BLaER1 treated with 17β-estradiol and CSF1 and Interleukin-3, amounts not matched to agents 10 nM and 100 nM (cell line): ENCODE measurements at regions not wholly inside any gene's neighbourhood (a gene's known extent, or its start where the extent isn't known, plus 50 kb on each side); places are given as distances from the start of the nearest gene placed in this dataset.

Experiments
- H3K27ac ChIP-seq, 11 experiments: shearing (Covaris generic); formaldehyde crosslinking; 2 replicates each; pipeline ENCODE4 v1.8.1; 2022
- H3K27me3 ChIP-seq, 11 experiments: shearing (Covaris generic); formaldehyde crosslinking; 2 replicates each; pipeline ENCODE4 v1.8.1; 2022
- H3K36me3 ChIP-seq, 11 experiments: shearing (Covaris generic); formaldehyde crosslinking; 2 replicates each; pipeline ENCODE4 v1.8.1; 2022
- H3K4me1 ChIP-seq, 10 experiments: shearing (Covaris generic); formaldehyde crosslinking; 2 replicates each; pipeline ENCODE4 v1.8.1; 2022
- H3K4me2 ChIP-seq, 11 experiments: shearing (Covaris generic); formaldehyde crosslinking; 2 replicates each; pipeline ENCODE4 v1.8.1; 2022
- H3K4me3 ChIP-seq, 10 experiments: shearing (Covaris generic); formaldehyde crosslinking; 2 replicates each; pipeline ENCODE4 v1.8.1; 2022
- H3K9ac ChIP-seq, 11 experiments: shearing (Covaris generic); formaldehyde crosslinking; 2 replicates each; pipeline ENCODE4 v1.8.1; 2022
- H3K9me3 ChIP-seq, 11 experiments: shearing (Covaris generic); formaldehyde crosslinking; replicated peaks in 1 of 11; 2 replicates each; pipeline ENCODE4 v1.8.1; 2022
- H4K20me1 ChIP-seq, 11 experiments: shearing (Covaris generic); formaldehyde crosslinking; 2 replicates each; pipeline ENCODE4 v1.8.1; 2022
- Cebpa-rat ChIP-seq, 11 experiments: shearing (Covaris generic); IDR thresholded peaks; 2 replicates each; pipeline ENCODE4 v1.8.1; 2022

- Histone ChIP-seq H3K27ac (no peak overlapping the region), H4K20me1 (no peaks in the 10 kb centered on the region), H3K36me3 (no peaks in the 10 kb centered on the region), H3K9ac (no peak overlapping the region), H3K4me3 (no peak overlapping the region), H3K9me3 (peaks cover 5 to 14% (median 10%) of the 10 kb centered on the region in 11 experiments; a peak in 21 of 22 replicates), H3K4me1 (peaks cover 0 to 10% (median 0%) of the 10 kb centered on the region in 10 experiments; a peak in 6 of 20 replicates), H3K4me2 (peak overlapping the region in 4 of 11 experiments; percentile 16 to 31 (median 24); a peak in 4 of 22 replicates), H3K27me3 (no peaks in the 10 kb centered on the region)
- no peak for TF ChIP-seq Cebpa-rat (IDR thresholded peaks at IDR 0.05)
These were observed 616.0 kb upstream of the NR5A2 start for GRCh38 chr1:199411506-199411905.

- H4K20me1 ChIP-seq, result no peaks in the 10 kb centered on the region
- H3K36me3 ChIP-seq, result no peaks in the 10 kb centered on the region
- H3K4me2 ChIP-seq, result no peak overlapping the region
- no peak overlapping the region for H3K9ac ChIP-seq
- H3K9me3 ChIP-seq, result peaks cover 0 to 16% (median 9%) of the 10 kb centered on the region in 11 experiments; a peak in 15 of 22 replicates
- H3K4me1 ChIP-seq, result no peaks in the 10 kb centered on the region
- H3K27ac ChIP-seq, result no peak overlapping the region
- no peak for TF ChIP-seq Cebpa-rat (IDR thresholded peaks at IDR 0.05)
- H3K4me3 ChIP-seq, result no peak overlapping the region
- no peaks in the 10 kb centered on the region for H3K27me3 ChIP-seq
These were observed 605.3 kb upstream of the NR5A2 start for GRCh38 chr1:199422206-199422605.

GRCh38 chr1:199447906-199448305 lies 579.6 kb upstream of the NR5A2 start:
- no peaks in the 10 kb centered on the region for H3K27me3 ChIP-seq
- H3K4me2 ChIP-seq, result no peak overlapping the region
- peaks cover 0 to 12% (median 0%) of the 10 kb centered on the region in 11 experiments; a peak in 4 of 22 replicates for H3K9me3 ChIP-seq
- no peaks in the 10 kb centered on the region for H4K20me1 ChIP-seq
- H3K4me3 ChIP-seq, result no peak overlapping the region
- no peaks in the 10 kb centered on the region for H3K36me3 ChIP-seq
- H3K27ac ChIP-seq, result no peak overlapping the region
- H3K9ac ChIP-seq, result no peak overlapping the region
- no peaks in the 10 kb centered on the region for H3K4me1 ChIP-seq
- TF ChIP-seq Cebpa-rat (IDR thresholded peaks at IDR 0.05), result no peak

- H3K36me3 ChIP-seq, result no peaks in the 10 kb centered on the region
- H3K27me3 ChIP-seq, result no peaks in the 10 kb centered on the region
- no peak overlapping the region for H3K4me3 ChIP-seq
- H3K9ac ChIP-seq, result no peak overlapping the region
- H3K9me3 ChIP-seq, result peaks cover 0 to 8% (median 0%) of the 10 kb centered on the region in 11 experiments; a peak in 2 of 22 replicates
- H4K20me1 ChIP-seq, result no peaks in the 10 kb centered on the region
- no peaks in the 10 kb centered on the region for H3K4me1 ChIP-seq
- H3K27ac ChIP-seq, result no peak overlapping the region
- no peak for TF ChIP-seq Cebpa-rat (IDR thresholded peaks at IDR 0.05)
- H3K4me2 ChIP-seq, result no peak overlapping the region
These were observed 578.9 kb upstream of the NR5A2 start for GRCh38 chr1:199448646-199449045.

GRCh38 chr1:199449221-199449620 lies 578.3 kb upstream of the NR5A2 start:
- Histone ChIP-seq H3K36me3 (no peaks in the 10 kb centered on the region), H3K27me3 (no peaks in the 10 kb centered on the region), H4K20me1 (no peaks in the 10 kb centered on the region), H3K4me2 (no peak overlapping the region), H3K27ac (no peak overlapping the region), H3K9ac (no peak overlapping the region), H3K4me3 (no peak overlapping the region), H3K9me3 (peaks cover 0 to 8% (median 0%) of the 10 kb centered on the region in 11 experiments; a peak in 2 of 22 replicates), H3K4me1 (no peaks in the 10 kb centered on the region)
- no peak for TF ChIP-seq Cebpa-rat (IDR thresholded peaks at IDR 0.05)

- no peak overlapping the region for H3K9ac ChIP-seq
- H4K20me1 ChIP-seq, result no peaks in the 10 kb centered on the region
- no peak overlapping the region for H3K27ac ChIP-seq
- peaks cover 0 to 8% (median 0%) of the 10 kb centered on the region in 11 experiments; a peak in 2 of 22 replicates for H3K9me3 ChIP-seq
- no peak for TF ChIP-seq Cebpa-rat (IDR thresholded peaks at IDR 0.05)
- H3K4me3 ChIP-seq, result no peak overlapping the region
- H3K4me1 ChIP-seq, result no peaks in the 10 kb centered on the region
- no peak overlapping the region for H3K4me2 ChIP-seq
- H3K36me3 ChIP-seq, result no peaks in the 10 kb centered on the region
- no peaks in the 10 kb centered on the region for H3K27me3 ChIP-seq
These were observed 577.8 kb upstream of the NR5A2 start for GRCh38 chr1:199449681-199450080.

GRCh38 chr1:199452627-199453026 lies 574.9 kb upstream of the NR5A2 start:
- Histone ChIP-seq H3K27ac (no peak overlapping the region), H3K4me3 (no peak overlapping the region), H3K27me3 (no peaks in the 10 kb centered on the region)

GRCh38 chr1:199453723-199454122 lies 573.8 kb upstream of the NR5A2 start:
- H3K27ac ChIP-seq, result no peak overlapping the region
- no peak for TF ChIP-seq Cebpa-rat (IDR thresholded peaks at IDR 0.05)
- no peak overlapping the region for H3K4me2 ChIP-seq
- H3K9ac ChIP-seq, result no peak overlapping the region
- H3K4me3 ChIP-seq, result no peak overlapping the region
- no peaks in the 10 kb centered on the region for H3K27me3 ChIP-seq
- H3K36me3 ChIP-seq, result no peaks in the 10 kb centered on the region
- H3K4me1 ChIP-seq, result no peaks in the 10 kb centered on the region
- no peaks in the 10 kb centered on the region for H3K9me3 ChIP-seq
- no peaks in the 10 kb centered on the region for H4K20me1 ChIP-seq

More at GRCh38 chr1:199452627-199453026, 574.9 kb upstream of the NR5A2 start:
- Histone ChIP-seq H3K9ac (no peak overlapping the region), H3K4me1 (no peaks in the 10 kb centered on the region), H3K36me3 (no peaks in the 10 kb centered on the region), H4K20me1 (no peaks in the 10 kb centered on the region), H3K4me2 (no peak overlapping the region), H3K9me3 (peaks cover 0 to 4% (median 0%) of the 10 kb centered on the region in 11 experiments; a peak in 2 of 22 replicates)
- TF ChIP-seq Cebpa-rat (IDR thresholded peaks at IDR 0.05), result no peak

- H3K36me3 ChIP-seq, result no peaks in the 10 kb centered on the region
- peak overlapping the region in 2 of 11 experiments; percentile 52 to 58; a peak in 4 of 22 replicates for H3K4me2 ChIP-seq
- no peaks in the 10 kb centered on the region for H4K20me1 ChIP-seq
- H3K27ac ChIP-seq, result peak overlapping the region in 1 of 11 experiments; percentile 8; a peak in 1 of 22 replicates
- no peak for TF ChIP-seq Cebpa-rat (IDR thresholded peaks at IDR 0.05)
- H3K4me1 ChIP-seq, result peaks cover 0 to 15% (median 4%) of the 10 kb centered on the region in 10 experiments; a peak in 6 of 20 replicates
- no peak overlapping the region; a peak in 1 of 22 replicates for H3K9ac ChIP-seq
- no peak overlapping the region for H3K4me3 ChIP-seq
- H3K27me3 ChIP-seq, result no peaks in the 10 kb centered on the region
- H3K9me3 ChIP-seq, result peaks cover 0 to 21% (median 7%) of the 10 kb centered on the region in 11 experiments; a peak in 11 of 22 replicates
These were observed 566.6 kb upstream of the NR5A2 start for GRCh38 chr1:199460933-199461332.

GRCh38 chr1:199463521-199464127 lies 563.9 kb upstream of the NR5A2 start:
- Histone ChIP-seq H3K4me1 (peaks cover 0 to 21% (median 4%) of the 10 kb centered on the region in 10 experiments; a peak in 8 of 20 replicates), H3K9me3 (peaks cover 0 to 21% (median 7%) of the 10 kb centered on the region in 11 experiments; a peak in 11 of 22 replicates), H3K9ac (no peak overlapping the region), H3K4me3 (no peak overlapping the region), H3K4me2 (no peak overlapping the region), H3K27me3 (no peaks in the 10 kb centered on the region), H3K27ac (no peak overlapping the region), H4K20me1 (no peaks in the 10 kb centered on the region), H3K36me3 (no peaks in the 10 kb centered on the region)
- TF ChIP-seq Cebpa-rat (IDR thresholded peaks at IDR 0.05), result no peak
